SK-N-MC (cell line): ENCODE measurements at regions not wholly inside any gene's neighbourhood (a gene's known extent, or its start where the extent isn't known, plus 50 kb on each side); places are given as distances from the start of the nearest gene placed in this dataset.

Source experiments
- EZH2 ChIP-seq: fragments of 200-600 bp; sonication (generic); IDR thresholded peaks from one replicate; pipeline ENCODE4 v1.6.1; 2017; ENCODE audit warnings: antibody characterized with exemption
- FOXP2 ChIP-seq: optimal IDR thresholded peaks from 2 replicates; pipeline ENCODE3; 2011; ENCODE audit warnings: mild to moderate bottlenecking, moderate library complexity; ENCODE audit not compliant: insufficient read depth; ENCODE audit errors: extremely low read length, control extremely low read depth
- POLR2AphosphoS5 ChIP-seq: IDR thresholded peaks from 2 replicates; pipeline ENCODE4 v1.6.1; 2012; ENCODE audit warnings: mild to moderate bottlenecking, low read depth, low read length, borderline replicate concordance

GRCh38 chr21:27082431-27083010 lies 115.6 kb upstream of the ADAMTS5 start:
- TF ChIP-seq POLR2AphosphoS5, result no peak
- no peak for TF ChIP-seq EZH2
- no peak for TF ChIP-seq FOXP2
